DOHH2 (cell line): ENCODE measurements at regions not wholly inside any gene's neighbourhood (a gene's known extent, or its start where the extent isn't known, plus 50 kb on each side); places are given as distances from the start of the nearest gene placed in this dataset.

Source experiments
- EZH2phosphoT487 ChIP-seq: fragments of 200-600 bp; sonication (generic); IDR thresholded peaks from 2 replicates; pipeline ENCODE4 v1.6.1; 2017; ENCODE audit warnings: borderline replicate concordance, mild to moderate bottlenecking, antibody characterized with exemption, low read length, moderate library complexity, mixed read lengths
- TF ChIP-seq, protein P1 (sequence below): fragments of 200-600 bp; sonication (generic); IDR thresholded peaks from one replicate; pipeline ENCODE4 v1.5.1; 2014; ENCODE audit warnings: antibody characterized with exemption, mild to moderate bottlenecking, low read depth, low read length; ENCODE audit not compliant: poor library complexity, severe bottlenecking

DNA sequence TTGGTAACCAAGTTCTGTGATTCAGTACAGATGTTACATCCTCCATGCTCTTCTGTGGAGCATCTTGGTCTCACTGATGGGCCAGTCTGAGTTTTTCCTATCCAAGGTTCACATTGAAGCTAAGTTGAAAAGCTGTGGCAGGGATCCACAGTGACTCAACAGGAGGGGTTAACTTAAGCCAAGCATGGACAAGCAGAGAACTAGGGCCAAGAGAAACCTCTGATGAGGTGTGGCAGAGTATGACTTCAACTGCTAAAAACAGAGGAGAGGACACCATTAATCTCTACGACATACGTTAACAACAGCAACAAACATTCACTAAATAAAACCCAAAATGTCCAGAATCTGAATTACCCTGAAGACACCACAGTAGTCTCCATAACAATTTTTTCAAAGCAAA, 268.1 kb upstream of the UBE2E2 start:
- TF ChIP-seq, protein P1, sequence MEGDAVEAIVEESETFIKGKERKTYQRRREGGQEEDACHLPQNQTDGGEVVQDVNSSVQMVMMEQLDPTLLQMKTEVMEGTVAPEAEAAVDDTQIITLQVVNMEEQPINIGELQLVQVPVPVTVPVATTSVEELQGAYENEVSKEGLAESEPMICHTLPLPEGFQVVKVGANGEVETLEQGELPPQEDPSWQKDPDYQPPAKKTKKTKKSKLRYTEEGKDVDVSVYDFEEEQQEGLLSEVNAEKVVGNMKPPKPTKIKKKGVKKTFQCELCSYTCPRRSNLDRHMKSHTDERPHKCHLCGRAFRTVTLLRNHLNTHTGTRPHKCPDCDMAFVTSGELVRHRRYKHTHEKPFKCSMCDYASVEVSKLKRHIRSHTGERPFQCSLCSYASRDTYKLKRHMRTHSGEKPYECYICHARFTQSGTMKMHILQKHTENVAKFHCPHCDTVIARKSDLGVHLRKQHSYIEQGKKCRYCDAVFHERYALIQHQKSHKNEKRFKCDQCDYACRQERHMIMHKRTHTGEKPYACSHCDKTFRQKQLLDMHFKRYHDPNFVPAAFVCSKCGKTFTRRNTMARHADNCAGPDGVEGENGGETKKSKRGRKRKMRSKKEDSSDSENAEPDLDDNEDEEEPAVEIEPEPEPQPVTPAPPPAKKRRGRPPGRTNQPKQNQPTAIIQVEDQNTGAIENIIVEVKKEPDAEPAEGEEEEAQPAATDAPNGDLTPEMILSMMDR = no peak
- no peak for TF ChIP-seq EZH2phosphoT487
